VCaP (cell line): ENCODE measurements at regions not wholly inside any gene's neighbourhood (a gene's known extent, or its start where the extent isn't known, plus 50 kb on each side); places are given as distances from the start of the nearest gene placed in this dataset.

Source experiments
- H3K27ac ChIP-seq: fragments of 450-650 bp; 2 replicates; pipeline ENCODE4 v1.5.1; 2017
- CTCF ChIP-seq: fragments of 450-650 bp; conservative IDR thresholded peaks from 2 replicates; pipeline ENCODE4 v1.5.1; 2017; ENCODE audit warnings: mild to moderate bottlenecking, moderate library complexity

- no peak overlapping the region for H3K27ac ChIP-seq
- TF ChIP-seq CTCF: no peak
These were observed 130.7 kb downstream of the RNASET2 start for GRCh38 chr6:166825553-166826145.

- H3K27ac ChIP-seq: no peak overlapping the region
- TF ChIP-seq CTCF: no peak
These were observed 131.5 kb downstream of the RNASET2 start for GRCh38 chr6:166824880-166825250.

- no peak for TF ChIP-seq CTCF
- H3K27ac ChIP-seq: no peak overlapping the region
These were observed 132.0 kb downstream of the RNASET2 start for GRCh38 chr6:166824146-166824879.

GRCh38 chr6:166822609-166823008 lies 133.7 kb downstream of the RNASET2 start:
- H3K27ac ChIP-seq: no peak overlapping the region
- no peak for TF ChIP-seq CTCF

GRCh38 chr6:166820483-166820882 lies 135.9 kb downstream of the RNASET2 start:
- TF ChIP-seq CTCF: no peak
- H3K27ac ChIP-seq: no peak overlapping the region

- no peak overlapping the region for H3K27ac ChIP-seq
- TF ChIP-seq CTCF: no peak
These were observed 136.3 kb downstream of the RNASET2 start for GRCh38 chr6:166820070-166820469.

GRCh38 chr6:166815629-166816028 lies 140.7 kb downstream of the RNASET2 start:
- TF ChIP-seq CTCF: no peak
- no peak overlapping the region for H3K27ac ChIP-seq
